Hindlimb muscle (tissue), 1 donor: ENCODE measurements at regions not wholly inside any gene's neighbourhood (a gene's known extent, or its start where the extent isn't known, plus 50 kb on each side); places are given as distances from the start of the nearest gene placed in this dataset.
A peak's percentile ranks its signal among the peaks of the same experiment; 100 is the strongest.
"Not testable (repeated sequence)": the region's sequence is repeated elsewhere in the genome, so short reads cannot be mapped to it uniquely, and the experiment has no call there.

Experiments used
- DNase-seq: peaks from one replicate; pipeline ENCODE4 v3.0.0-alpha.2; 2013

GRCh38 chrY:8151561-8151960 lies 1185.7 kb upstream of the TSPY4 start:
- DNase-seq: peak; percentile 2

GRCh38 chrY:8128578-8128977 lies 1208.7 kb upstream of the TSPY4 start:
- no peak for DNase-seq

DNA sequence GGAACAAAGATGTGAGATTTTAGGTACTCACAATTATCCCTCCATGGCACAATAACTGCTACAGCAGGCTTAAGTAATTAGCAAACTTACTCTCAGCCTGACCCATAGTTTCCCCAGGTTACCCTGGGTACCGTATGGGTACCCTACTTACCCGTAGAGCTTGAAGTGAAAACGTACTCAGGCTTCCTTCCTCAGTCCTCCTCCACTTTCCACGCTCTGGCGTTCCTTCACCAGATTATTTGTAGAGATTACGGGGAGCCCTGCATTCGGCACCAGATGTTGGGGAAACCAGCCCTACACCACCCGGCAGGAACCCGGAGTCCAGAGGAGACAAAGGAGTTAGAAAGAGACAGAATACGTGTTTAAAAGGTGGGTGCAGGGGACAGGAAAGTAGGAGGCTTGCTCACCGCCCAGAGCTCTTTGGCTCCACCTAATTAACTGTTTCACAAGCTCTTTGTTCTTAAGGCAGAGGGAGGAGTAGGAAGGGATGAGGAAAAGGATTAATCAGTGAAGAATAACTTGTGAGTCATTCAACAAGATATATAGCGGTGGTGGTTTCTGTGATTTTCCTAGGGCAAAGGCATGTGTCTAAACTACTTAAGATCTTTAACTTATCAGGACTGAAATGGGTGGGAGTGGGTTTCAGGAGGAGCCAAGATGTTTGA lies 1211.2 kb upstream of the TSPY4 start:
- DNase-seq: no peak

GRCh38 chrY:8121825-8122224 lies 1210.3 kb upstream of the AMELY start:
- DNase-seq: no peak

DNA sequence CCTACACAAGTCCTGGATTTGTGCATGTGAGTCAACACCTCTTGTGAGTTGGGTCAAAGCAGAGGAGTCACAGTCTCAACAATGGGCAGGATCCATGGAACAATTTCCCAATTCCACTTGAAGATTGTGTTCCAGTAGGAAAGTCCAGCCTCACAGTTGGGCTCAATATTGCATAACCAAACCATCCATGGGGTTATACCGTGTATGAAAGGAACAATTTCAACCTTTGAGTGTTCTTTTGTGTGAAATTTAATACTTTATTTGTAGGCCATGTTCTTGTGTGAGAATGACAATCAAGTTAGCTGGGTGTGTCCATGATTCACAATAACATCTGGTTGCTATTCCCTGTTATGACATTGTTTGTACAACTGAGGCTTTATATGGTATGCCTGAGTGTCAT lies 1182.9 kb upstream of the AMELY start:
- no peak for DNase-seq

- DNase-seq: no peak
Observed at GRCh38 chrY:8092926-8093325, 1181.4 kb upstream of the AMELY start.

- DNase-seq: no peak
Observed at GRCh38 chrY:8085925-8086324, 1174.4 kb upstream of the AMELY start.

GRCh38 chrY:8084192-8084591 lies 1172.6 kb upstream of the AMELY start:
- no peak for DNase-seq

- no peak for DNase-seq
Observed at GRCh38 chrY:8081151-8081550, 1169.6 kb upstream of the AMELY start.

- no peak for DNase-seq
Observed at GRCh38 chrY:8065220-8065619, 1153.7 kb upstream of the AMELY start.

- DNase-seq: no peak
Observed at GRCh38 chrY:8064500-8064899, 1152.9 kb upstream of the AMELY start.

DNA sequence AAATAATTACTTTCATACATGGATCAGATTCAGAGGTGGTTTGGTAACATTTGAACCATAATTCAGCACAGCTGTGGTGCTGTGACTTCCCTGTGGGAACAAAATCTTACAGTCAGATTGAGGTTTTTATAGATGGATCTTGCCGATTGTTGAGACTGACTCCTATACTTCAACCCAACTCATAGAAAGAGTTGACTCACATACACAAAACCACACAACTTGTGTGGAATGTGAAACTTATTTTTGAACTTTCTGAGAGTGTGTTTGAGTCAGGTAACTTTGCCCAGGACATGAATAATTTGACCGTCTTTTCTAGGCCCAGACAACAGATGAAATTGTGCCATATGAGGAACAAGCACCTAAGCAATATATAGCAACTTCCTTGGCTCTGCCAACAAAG lies 1152.4 kb upstream of the AMELY start:
- no peak for DNase-seq

- no peak for DNase-seq
Observed at GRCh38 chrY:8058613-8059012, 1147.1 kb upstream of the AMELY start.

DNA sequence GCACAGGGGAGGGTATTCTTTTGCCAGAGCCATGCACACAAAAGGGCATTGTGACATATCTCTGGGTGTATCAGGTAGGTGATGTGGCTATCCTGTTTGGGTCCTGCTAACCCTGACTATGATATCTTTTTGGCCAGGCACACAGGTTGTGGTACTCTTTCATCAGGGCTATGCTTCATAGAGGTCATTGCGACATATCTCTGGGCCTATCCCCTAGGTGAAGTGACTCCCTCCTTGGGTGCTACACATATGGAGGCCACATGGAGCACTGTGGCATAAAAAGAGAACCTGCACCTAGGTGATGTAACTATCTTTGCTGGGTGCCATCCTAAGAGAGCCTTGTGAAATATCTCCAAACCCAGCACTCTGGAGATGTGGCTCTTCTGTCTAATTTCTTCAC lies 1139.8 kb upstream of the AMELY start:
- DNase-seq: no peak

DNA sequence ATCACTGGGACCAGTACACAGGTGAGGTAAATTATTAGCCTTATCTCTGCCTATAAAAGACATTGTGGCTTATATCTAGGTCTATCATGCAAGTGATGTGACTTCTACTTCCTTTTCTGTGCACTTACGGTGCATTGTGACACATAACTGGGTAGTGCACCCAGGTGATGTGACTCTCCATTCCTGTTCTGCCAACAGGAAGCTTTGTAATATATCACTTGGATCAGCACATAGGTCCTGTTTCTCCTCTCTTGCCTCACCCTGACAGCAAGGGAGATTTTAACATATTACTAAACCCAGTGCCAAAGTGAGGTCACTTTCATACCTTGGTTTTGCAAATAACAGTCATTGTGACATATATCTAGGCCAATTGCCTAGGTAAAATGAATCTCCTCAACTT lies 1129.7 kb upstream of the AMELY start:
- DNase-seq: no peak

DNA sequence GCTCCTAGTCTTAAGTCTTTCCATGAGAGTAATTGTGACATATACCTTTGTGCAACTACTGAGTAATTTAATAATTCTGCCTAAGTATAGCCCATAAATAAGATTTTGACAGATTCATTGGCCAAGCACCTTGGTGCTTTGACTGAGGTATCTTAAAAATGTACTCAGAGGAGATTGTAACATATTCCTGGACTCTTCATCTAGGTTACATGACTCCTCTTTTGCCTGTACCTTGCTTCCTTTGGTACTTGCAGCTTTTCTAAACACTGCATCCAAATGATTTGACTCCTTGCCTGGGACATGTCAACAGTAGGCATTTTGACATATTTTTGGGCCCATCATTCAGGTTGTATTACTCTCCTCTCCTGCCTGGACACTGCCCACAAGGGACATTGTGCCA lies 1125.0 kb upstream of the AMELY start:
- no peak for DNase-seq

DNA sequence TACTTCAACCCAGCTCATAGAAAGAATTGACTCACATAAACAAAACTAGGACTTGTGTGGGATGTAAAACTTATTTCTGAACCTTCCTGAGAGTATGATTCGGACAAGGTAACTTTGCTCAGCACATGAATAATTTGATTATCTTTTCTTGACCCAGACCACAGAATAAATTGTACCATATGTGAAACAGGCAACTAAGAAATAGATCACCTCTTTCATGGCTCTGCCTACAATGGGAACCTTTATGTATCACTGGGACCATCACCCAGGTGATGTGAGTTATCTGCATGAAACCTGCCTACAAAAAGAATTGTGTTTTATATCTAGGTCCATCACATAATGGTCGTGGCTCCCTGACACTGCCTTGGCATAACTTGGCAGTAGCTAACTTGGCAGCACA lies 1124.1 kb upstream of the AMELY start:
- no peak for DNase-seq

- no peak for DNase-seq
Observed at GRCh38 chrY:8034673-8035072, 1123.1 kb upstream of the AMELY start.

DNA sequence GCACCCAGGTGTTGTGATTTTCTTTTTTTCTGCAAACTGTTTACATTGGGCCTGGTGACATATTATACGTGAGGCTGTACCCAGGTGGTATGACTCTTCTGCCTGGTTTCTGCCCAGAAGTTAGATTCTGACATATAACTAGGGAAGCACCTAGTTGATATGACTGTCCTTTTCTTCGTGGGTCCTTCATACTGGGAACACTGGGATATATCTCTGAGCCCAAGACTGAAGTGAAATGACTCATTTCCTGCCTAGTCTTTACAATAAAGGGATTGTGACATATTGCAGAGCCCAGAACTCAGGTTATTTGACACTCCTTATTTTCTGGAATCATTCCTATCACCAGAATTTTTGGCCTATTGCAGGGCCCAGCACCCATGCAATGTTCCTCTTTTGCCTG lies 1121.6 kb upstream of the AMELY start:
- no peak for DNase-seq

DNA sequence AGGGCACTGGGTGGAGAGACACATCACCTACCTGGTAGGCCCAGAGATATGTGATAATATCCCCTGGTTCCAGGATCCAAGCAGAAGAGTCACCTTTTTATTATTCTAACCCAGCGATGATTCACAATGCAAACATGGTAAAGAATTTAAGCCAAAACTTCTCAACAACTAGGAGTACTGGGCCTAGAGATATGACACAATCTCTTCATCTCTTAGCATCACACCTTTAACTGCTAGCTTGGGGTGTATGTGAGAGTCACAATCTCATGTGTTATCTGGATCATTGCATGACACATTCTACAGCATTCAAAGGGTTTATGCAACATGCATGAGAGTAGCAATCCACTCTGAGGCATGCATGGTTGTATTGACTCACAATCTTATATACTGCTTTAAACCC lies 1109.0 kb upstream of the AMELY start:
- no peak for DNase-seq

DNA sequence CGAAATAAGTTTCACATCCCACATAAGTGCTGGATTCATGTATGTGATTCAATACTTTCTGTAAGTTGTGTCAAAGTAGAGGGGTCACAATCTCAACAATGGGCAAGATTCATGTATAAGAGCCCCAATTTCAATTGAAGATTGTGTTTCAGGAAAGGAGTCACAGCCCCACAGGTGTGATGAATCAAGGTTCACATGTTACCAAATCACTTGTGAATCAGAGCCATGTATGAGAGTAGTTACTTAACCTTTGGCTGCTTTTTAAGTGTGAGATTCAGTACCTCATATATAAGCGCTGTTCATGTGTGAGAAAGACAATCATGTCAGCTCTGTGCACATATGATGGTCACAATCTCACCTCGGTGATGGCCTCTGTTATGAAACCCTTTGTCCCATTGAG lies 1100.0 kb upstream of the AMELY start:
- no peak for DNase-seq

- DNase-seq: no peak
Observed at GRCh38 chrY:8004196-8004595, 1092.6 kb upstream of the AMELY start.

DNA sequence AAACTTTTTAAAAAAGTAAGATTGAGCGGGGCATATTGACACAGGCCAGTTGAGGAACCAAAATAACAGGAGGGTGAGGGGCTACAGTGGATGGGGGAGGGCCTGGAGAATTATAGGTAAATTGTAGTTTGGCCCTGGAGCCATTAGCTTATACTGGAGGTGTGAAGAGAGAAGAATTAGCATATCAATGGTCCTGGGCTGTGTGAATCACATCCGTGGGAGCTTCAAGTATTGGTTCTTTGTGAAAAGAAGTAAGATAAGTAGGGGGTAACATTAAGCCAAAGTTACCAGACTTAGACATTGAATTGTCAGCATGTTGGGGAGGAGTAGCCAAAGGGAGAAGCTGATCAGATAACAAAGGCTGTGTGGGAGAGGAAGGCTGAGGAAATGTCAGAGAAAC lies 1085.2 kb upstream of the AMELY start:
- no peak for DNase-seq

DNA sequence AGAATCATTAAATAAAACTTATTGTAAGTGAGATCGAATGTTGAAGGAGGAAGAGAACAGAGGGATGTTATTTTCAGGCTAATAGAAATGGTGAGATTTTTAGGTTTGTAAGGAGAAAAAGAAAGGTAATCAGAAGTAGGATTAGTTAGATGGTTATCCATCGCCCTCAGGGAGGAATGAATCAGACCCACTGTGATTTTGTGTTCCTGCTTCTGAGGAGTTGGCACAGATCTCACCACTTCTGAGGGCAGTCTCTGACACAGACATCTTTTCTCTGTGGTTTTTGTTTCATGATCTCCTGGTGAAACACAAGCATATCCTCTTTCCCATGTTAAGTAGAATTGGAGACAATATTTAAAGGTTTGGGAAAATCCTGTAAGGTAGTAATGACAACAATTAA lies 1083.2 kb upstream of the AMELY start:
- not testable (repeated sequence) for DNase-seq

GRCh38 chrY:7979770-7980169 lies 1068.2 kb upstream of the AMELY start:
- no peak for DNase-seq
